Peyer's patch (tissue), 4 donors: ENCODE measurements at regions not wholly inside any gene's neighbourhood (a gene's known extent, or its start where the extent isn't known, plus 50 kb on each side); places are given as distances from the start of the nearest gene placed in this dataset.

Experiments used
- POLR2A ChIP-seq, 2 donors: fragments of 450-650 bp; IDR thresholded peaks; one replicate each; pipeline ENCODE4 v1.5.1; 2017; ENCODE audit warnings: antibody characterized with exemption in 2 of 2, mild to moderate bottlenecking in 2 of 2, moderate library complexity in 2 of 2
- TF ChIP-seq, protein P1 (sequence below), 6 experiments: fragments of 450-650 bp in 4 of 6; fragments of 200-600 bp in 2 of 6; sonication (generic) in 1 of 6; IDR thresholded peaks; one replicate each; pipeline ENCODE4 v1.5.1; 2017 to 2019; ENCODE audit warnings: antibody characterized with exemption in 6 of 6, mild to moderate bottlenecking in 3 of 6, moderate library complexity in 1 of 6

GRCh38 chr1:87981810-87982209, 653.1 kb downstream of the LMO4 start:
- TF ChIP-seq, protein P1, sequence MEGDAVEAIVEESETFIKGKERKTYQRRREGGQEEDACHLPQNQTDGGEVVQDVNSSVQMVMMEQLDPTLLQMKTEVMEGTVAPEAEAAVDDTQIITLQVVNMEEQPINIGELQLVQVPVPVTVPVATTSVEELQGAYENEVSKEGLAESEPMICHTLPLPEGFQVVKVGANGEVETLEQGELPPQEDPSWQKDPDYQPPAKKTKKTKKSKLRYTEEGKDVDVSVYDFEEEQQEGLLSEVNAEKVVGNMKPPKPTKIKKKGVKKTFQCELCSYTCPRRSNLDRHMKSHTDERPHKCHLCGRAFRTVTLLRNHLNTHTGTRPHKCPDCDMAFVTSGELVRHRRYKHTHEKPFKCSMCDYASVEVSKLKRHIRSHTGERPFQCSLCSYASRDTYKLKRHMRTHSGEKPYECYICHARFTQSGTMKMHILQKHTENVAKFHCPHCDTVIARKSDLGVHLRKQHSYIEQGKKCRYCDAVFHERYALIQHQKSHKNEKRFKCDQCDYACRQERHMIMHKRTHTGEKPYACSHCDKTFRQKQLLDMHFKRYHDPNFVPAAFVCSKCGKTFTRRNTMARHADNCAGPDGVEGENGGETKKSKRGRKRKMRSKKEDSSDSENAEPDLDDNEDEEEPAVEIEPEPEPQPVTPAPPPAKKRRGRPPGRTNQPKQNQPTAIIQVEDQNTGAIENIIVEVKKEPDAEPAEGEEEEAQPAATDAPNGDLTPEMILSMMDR (IDR thresholded peaks at IDR 0.05) = no peak
- TF ChIP-seq POLR2A (IDR thresholded peaks at IDR 0.05) = no peak
